Mesodermal cell (in vitro differentiated cells): ENCODE measurements at regions not wholly inside any gene's neighbourhood (a gene's known extent, or its start where the extent isn't known, plus 50 kb on each side); places are given as distances from the start of the nearest gene placed in this dataset.

Experiments used
- H3K27ac ChIP-seq: 2 replicates; pipeline ENCODE4 v1.7.0; 2013; ENCODE audit warnings: mild to moderate bottlenecking, low read depth, low read length, moderate library complexity; ENCODE audit not compliant: severe bottlenecking
- H3K36me3 ChIP-seq: 2 replicates; pipeline ENCODE4 v1.7.1; 2013; ENCODE audit warnings: mild to moderate bottlenecking, low read length, moderate library complexity; ENCODE audit not compliant: control insufficient read depth, insufficient read depth
- H3K4me1 ChIP-seq: one replicate; pipeline ENCODE4 v1.7.1; 2013; ENCODE audit warnings: mild to moderate bottlenecking, low read length; ENCODE audit not compliant: insufficient read depth, control insufficient read depth, poor library complexity, severe bottlenecking
- H3K4me3 ChIP-seq: 2 replicates; pipeline ENCODE4 v1.7.0; 2013; ENCODE audit warnings: low read length, control low read depth, mild to moderate bottlenecking; ENCODE audit not compliant: insufficient read depth, poor library complexity, severe bottlenecking; ENCODE audit errors: extremely low read depth
- H3K9me3 ChIP-seq: 2 replicates; pipeline ENCODE4 v1.7.1; 2013; ENCODE audit warnings: mild to moderate bottlenecking, low read length, moderate library complexity; ENCODE audit not compliant: control insufficient read depth
- WGBS, 2 experiments: methylation state at CpG; one replicate each; pipeline ENCODE4 v1.1.5; 2013; ENCODE audit warnings: missing lambda C conversion rate in 2 of 2; ENCODE audit not compliant: insufficient coverage in 2 of 2; 5-methylcytosine and 5-hydroxymethylcytosine counted together

DNA sequence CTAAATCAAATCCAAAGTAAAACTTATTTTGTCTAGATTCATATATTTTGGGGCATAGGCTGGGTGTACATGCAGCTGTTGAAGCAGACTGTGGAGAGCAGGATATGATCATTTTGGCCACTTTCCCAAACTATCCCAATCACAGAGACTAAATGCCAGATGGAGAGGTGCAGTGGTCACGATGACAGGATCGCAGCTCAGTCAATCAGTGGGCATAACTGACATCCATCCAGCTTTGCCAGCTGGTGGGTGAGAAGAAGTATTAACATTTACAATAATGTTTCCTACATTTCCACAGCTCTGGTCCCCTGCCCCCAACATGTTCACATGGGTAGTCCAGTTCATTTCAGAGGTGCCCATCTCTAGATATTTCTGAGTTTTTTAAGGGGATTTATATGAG is 255.5 kb upstream of the SESN3 start:
- no CpG with 5 or more reads among the region's 2 CpGs for WGBS, 2 experiments

GRCh38 chr11:95485115-95485900 is 254.3 kb upstream of the SESN3 start:
- Histone ChIP-seq H3K4me3 (no peak overlapping the region), H3K36me3 (no peaks in the 10 kb centered on the region), H3K9me3 (peaks cover under 1% of the 10 kb centered on the region), H3K27ac (no peak overlapping the region), H3K4me1 (peaks cover 10% of the 10 kb centered on the region)
- WGBS, 2 experiments: 40 to 50% methylated on average over 1 of the region's 2 CpGs

More for the DNA sequence above, 255.5 kb upstream of the SESN3 start:
- no peak overlapping the region for H3K27ac ChIP-seq
- H3K36me3 ChIP-seq: no peaks in the 10 kb centered on the region
- H3K4me3 ChIP-seq: no peak overlapping the region
- peaks cover 5% of the 10 kb centered on the region for H3K9me3 ChIP-seq
- H3K4me1 ChIP-seq: peaks cover 10% of the 10 kb centered on the region

- H3K4me3 ChIP-seq: no peak overlapping the region
- no peak overlapping the region for H3K27ac ChIP-seq
- H3K9me3 ChIP-seq: no peaks in the 10 kb centered on the region
- WGBS, 2 experiments: 80 to 100% methylated on average over 1 to 2 of the region's 4 CpGs
- H3K36me3 ChIP-seq: no peaks in the 10 kb centered on the region
- peaks cover 10% of the 10 kb centered on the region for H3K4me1 ChIP-seq
Measured at GRCh38 chr11:95483339-95483738, 252.3 kb upstream of the SESN3 start.

GRCh38 chr11:95478003-95478402 is 247.0 kb upstream of the SESN3 start:
- Histone ChIP-seq H3K27ac (no peak overlapping the region), H3K36me3 (no peaks in the 10 kb centered on the region), H3K4me1 (no peaks in the 10 kb centered on the region)

DNA sequence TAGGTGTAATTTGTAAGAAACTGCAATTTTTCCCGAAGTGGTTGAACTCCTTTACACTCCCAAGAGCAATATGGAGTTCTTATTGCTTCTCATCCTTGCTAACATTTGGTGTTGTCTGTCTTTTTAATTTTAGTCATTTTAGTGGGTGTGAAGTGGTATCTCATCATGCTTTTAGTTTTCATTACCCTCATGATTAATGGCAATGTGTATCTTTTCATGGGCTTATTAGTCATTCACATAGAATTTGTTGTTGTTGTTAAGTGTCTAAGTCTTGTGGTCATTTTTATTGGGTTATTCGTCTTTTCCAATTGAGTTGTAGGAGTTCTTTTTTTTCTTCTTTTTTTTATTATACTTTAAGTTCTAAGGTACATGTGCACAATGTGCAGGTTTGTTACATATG is 238.3 kb upstream of the SESN3 start:
- Histone ChIP-seq H3K4me3 (no peak overlapping the region), H3K27ac (no peak overlapping the region), H3K4me1 (no peaks in the 10 kb centered on the region), H3K36me3 (no peaks in the 10 kb centered on the region), H3K9me3 (no peaks in the 10 kb centered on the region)
- no CpG with 5 or more reads among the region's 2 CpGs for WGBS, 2 experiments

More at GRCh38 chr11:95478003-95478402, 247.0 kb upstream of the SESN3 start:
- Histone ChIP-seq H3K4me3 (no peak overlapping the region), H3K9me3 (no peaks in the 10 kb centered on the region)

- Histone ChIP-seq H3K4me1 (no peaks in the 10 kb centered on the region), H3K9me3 (no peaks in the 10 kb centered on the region), H3K36me3 (no peaks in the 10 kb centered on the region), H3K27ac (no peak overlapping the region), H3K4me3 (no peak overlapping the region)
Measured at GRCh38 chr11:95466416-95466815, 235.4 kb upstream of the SESN3 start.

DNA sequence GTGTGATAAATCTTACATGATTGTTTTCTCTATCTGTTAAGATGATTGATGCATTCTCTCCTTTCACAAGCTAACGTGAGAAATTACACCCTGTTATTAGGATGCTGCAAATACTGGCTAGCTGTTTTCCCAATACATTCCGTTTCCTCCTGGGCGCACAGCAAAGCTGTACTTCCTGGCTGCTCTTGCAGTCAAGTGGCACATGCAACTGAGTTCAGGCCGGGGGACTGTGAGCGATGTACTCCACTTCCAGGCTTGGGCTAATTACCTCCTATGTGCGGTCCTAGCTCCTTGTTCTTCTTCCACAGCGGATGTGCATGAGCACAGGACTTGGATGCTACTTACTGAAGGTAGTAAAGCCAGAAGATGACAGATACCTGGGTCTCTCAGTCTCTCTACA is 234.9 kb upstream of the SESN3 start:
- H3K36me3 ChIP-seq: no peaks in the 10 kb centered on the region
- H3K4me3 ChIP-seq: no peak overlapping the region
- no peaks in the 10 kb centered on the region for H3K9me3 ChIP-seq
- no peak overlapping the region for H3K27ac ChIP-seq
- H3K4me1 ChIP-seq: no peaks in the 10 kb centered on the region
- WGBS, 2 experiments: 85 to 90% methylated on average over 5 to 6 of the region's 7 CpGs

GRCh38 chr11:95461858-95462257 is 230.9 kb upstream of the SESN3 start:
- Histone ChIP-seq H3K27ac (no peak overlapping the region), H3K4me3 (no peak overlapping the region), H3K36me3 (no peaks in the 10 kb centered on the region), H3K9me3 (no peaks in the 10 kb centered on the region), H3K4me1 (peaks cover 3% of the 10 kb centered on the region)

DNA sequence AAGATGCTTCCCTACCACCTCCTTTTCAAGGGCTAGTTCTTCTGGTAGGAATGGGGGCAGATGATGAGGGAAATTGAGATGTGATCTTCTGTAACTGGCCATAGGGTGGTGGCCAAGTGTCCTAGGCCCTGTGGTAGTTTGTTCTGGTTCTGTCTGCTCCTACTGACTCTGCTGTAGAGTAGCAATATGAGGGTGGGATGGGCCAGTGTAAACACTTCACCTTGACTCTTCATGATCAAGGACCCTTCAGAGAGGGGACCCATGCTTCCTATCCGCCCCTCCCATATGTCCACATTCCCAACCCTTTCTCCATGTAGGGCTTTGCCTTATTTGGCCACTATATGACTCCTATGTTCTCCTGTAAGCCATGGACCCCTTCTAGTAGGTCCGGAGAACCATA is 230.3 kb upstream of the SESN3 start:
- no peaks in the 10 kb centered on the region for H3K9me3 ChIP-seq
- H3K27ac ChIP-seq: no peak overlapping the region
- WGBS, 2 experiments: 60 to 70% methylated on average over 2 of the region's 2 CpGs
- H3K4me3 ChIP-seq: no peak overlapping the region
- no peaks in the 10 kb centered on the region for H3K36me3 ChIP-seq
- H3K4me1 ChIP-seq: peaks cover 8% of the 10 kb centered on the region

GRCh38 chr11:95459291-95460042 is 228.5 kb upstream of the SESN3 start:
- Histone ChIP-seq H3K27ac (no peak overlapping the region), H3K36me3 (no peaks in the 10 kb centered on the region), H3K9me3 (no peaks in the 10 kb centered on the region), H3K4me3 (no peak overlapping the region), H3K4me1 (peaks cover 9% of the 10 kb centered on the region)
- 94 to 97% methylated on average over 4 to 6 of the region's 7 CpGs for WGBS, 2 experiments
